Breast epithelium (tissue), 3 donors: ENCODE measurements at regions not wholly inside any gene's neighbourhood (a gene's known extent, or its start where the extent isn't known, plus 50 kb on each side); places are given as distances from the start of the nearest gene placed in this dataset.

Experiments used
- CTCF ChIP-seq, 3 donors: fragments of 450-650 bp; IDR thresholded peaks; one replicate each; pipeline ENCODE4 v1.5.1; 2016 to 2017; ENCODE audit warnings: antibody characterized with exemption in 3 of 3, mild to moderate bottlenecking in 3 of 3, moderate library complexity in 3 of 3
- POLR2A ChIP-seq: fragments of 450-650 bp; IDR thresholded peaks from one replicate; pipeline ENCODE4 v1.6.1; 2016; ENCODE audit warnings: antibody characterized with exemption, mild to moderate bottlenecking, moderate library complexity

- TF ChIP-seq CTCF (IDR thresholded peaks at IDR 0.05) (no peak), POLR2A (no peak)
Measured at GRCh38 chr2:66714610-66715009, 279.7 kb downstream of the MEIS1 start.
